Brain microvascular endothelial cell (primary cell): ENCODE measurements at regions not wholly inside any gene's neighbourhood (a gene's known extent, or its start where the extent isn't known, plus 50 kb on each side); places are given as distances from the start of the nearest gene placed in this dataset.

Source experiments
- DNase-seq: peaks from one replicate; pipeline ENCODE4 v3.0.0-alpha.2; 2020
- H3K27ac ChIP-seq: fragments of 250-450 bp; sonication (Bioruptor Pico); 2 replicates; pipeline ENCODE4 v1.5.1; 2020; ENCODE audit warnings: mild to moderate bottlenecking, moderate library complexity
- H3K27me3 ChIP-seq: fragments of 250-450 bp; sonication (Bioruptor Pico); replicated peaks from 2 replicates; pipeline ENCODE4 v1.5.1; 2020; ENCODE audit warnings: mild to moderate bottlenecking
- H3K36me3 ChIP-seq: fragments of 250-450 bp; sonication (Bioruptor Pico); replicated peaks from 2 replicates; pipeline ENCODE4 v1.5.1; 2020; ENCODE audit warnings: mild to moderate bottlenecking
- H3K4me3 ChIP-seq: 2 replicates; pipeline ENCODE4 v1.5.1; 2011; ENCODE audit warnings: low read depth, mild to moderate bottlenecking, control low read depth, low read length, moderate library complexity
- CTCF ChIP-seq: IDR thresholded peaks from 2 replicates; pipeline ENCODE4 v1.5.1; 2011; ENCODE audit warnings: low read depth, mild to moderate bottlenecking, moderate library complexity, low read length, control low read depth, inconsistent platforms; ENCODE audit errors: missing control alignments
- in situ Hi-C: cut with HindIII; loops from 2 replicates; pipeline ENCODE4 v1.10.0; 2017; ENCODE audit warnings: low sequenced_read_pairs, low pct_ligation_motif_present

- in situ Hi-C loops: no loop called here
- H3K36me3 ChIP-seq: no peaks in the 10 kb centered on the region
- H3K27me3 ChIP-seq: no peaks in the 10 kb centered on the region
- no peak for TF ChIP-seq CTCF
- H3K4me3 ChIP-seq: no peak overlapping the region
- DNase-seq: no peak
- no peak overlapping the region for H3K27ac ChIP-seq
Measured at GRCh38 chr2:114044985-114045384, 155.1 kb downstream of the ACTR3 start.

DNA sequence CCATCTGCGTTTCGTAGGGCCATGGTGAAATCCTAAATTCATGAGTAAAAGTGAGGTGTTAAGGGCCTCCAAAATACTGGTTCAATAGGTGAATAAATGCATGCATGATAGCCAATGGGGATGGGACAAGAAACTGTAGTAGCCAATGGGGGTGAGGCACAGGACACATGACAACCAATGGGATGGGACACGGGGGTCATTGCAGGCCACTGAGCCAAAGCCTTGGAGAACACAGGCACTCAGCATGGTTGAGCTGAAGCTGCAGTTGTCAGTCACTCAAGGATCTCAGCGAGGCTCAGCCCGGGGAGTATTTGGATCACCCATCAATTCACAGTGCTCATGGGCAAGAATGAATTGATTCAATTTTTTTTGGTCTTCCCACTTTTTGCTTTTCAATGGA, 156.5 kb downstream of the ACTR3 start:
- Histone ChIP-seq H3K36me3 (no peaks in the 10 kb centered on the region), H3K27ac (no peak overlapping the region), H3K4me3 (no peak overlapping the region), H3K27me3 (no peaks in the 10 kb centered on the region)
- TF ChIP-seq CTCF: no peak
- in situ Hi-C loops: no loop called here
- no peak for DNase-seq

DNA sequence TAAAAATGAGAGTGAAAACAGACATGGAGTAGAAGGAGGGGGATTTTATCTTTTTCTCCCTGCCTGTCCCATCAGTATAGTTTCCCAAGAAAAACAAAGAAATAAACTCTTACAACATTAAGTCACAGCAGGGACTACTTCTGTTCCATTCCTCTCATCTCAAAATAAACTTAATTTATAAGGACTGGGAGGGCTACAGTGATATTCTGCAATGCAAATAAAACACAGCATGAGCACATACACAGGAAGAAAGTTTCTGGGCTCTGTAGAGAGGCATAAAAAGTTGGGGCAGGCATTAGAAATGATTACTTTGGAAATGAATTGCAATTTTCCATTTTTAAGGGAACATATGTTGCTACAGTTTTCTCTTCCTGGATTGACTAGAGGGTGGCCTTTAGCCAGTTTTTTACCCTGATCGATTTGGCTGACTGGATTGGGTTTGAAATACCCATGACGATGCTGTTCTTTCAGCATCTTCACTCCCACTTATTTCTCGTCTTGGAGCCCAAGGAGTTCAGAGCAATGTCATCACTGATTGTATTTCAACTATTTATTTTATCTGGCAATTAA, 157.1 kb downstream of the ACTR3 start:
- Histone ChIP-seq H3K4me3 (no peak overlapping the region), H3K36me3 (no peaks in the 10 kb centered on the region), H3K27ac (no peak overlapping the region), H3K27me3 (no peaks in the 10 kb centered on the region)
- no peak for DNase-seq
- no peak for TF ChIP-seq CTCF
- in situ Hi-C loops: no loop called here

DNA sequence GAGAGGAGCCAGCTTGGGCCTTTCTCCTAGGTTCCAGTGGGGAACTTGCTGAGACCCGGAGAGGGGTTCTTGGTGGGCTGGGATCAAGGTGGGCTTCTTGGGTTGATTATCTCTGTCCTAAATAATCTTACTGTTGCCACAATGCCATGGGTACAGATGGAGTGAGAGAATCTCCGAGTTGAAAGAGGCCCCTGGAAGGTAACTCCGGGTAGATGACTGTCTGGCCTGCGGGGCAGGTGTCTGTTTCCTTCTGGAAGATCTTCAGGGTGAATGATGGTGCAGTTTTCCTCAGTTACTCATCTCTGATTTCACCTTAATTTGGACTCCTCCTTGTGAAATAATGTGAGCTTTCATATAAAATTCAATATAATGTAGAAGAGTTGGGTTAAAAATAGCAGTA, 159.4 kb downstream of the ACTR3 start:
- in situ Hi-C loops: no loop called here
- no peak for TF ChIP-seq CTCF
- Histone ChIP-seq H3K27me3 (no peaks in the 10 kb centered on the region), H3K27ac (no peak overlapping the region), H3K36me3 (no peaks in the 10 kb centered on the region), H3K4me3 (no peak overlapping the region)
- DNase-seq: no peak

DNA sequence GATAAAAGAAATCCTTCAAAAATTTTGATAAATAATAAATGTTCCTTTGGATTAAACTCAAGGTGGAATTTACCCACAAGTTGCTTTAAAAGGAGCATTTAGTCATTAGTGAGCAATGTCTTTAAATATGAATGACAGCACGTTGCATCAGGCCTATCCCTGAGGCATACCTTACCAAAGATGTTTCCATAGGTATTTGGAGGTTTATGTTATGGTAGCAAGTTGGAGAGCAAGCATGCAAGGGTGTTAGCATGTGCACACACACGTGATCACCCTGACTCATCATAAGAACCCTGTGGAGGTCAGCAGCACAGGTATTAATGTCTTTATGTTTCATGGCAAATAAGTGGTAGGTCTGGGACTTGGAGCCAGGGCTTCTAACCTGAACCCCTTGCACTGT, 159.9 kb downstream of the ACTR3 start:
- TF ChIP-seq CTCF: no peak
- no peaks in the 10 kb centered on the region for H3K36me3 ChIP-seq
- in situ Hi-C loops: no loop called here
- DNase-seq: no peak
- H3K4me3 ChIP-seq: no peak overlapping the region
- H3K27me3 ChIP-seq: no peaks in the 10 kb centered on the region
- H3K27ac ChIP-seq: no peak overlapping the region
